ENCODE measurements at regions not wholly inside any gene's neighbourhood (a gene's known extent, or its start where the extent isn't known, plus 50 kb on each side); places are given as distances from the start of the nearest gene placed in this dataset.

DNA sequence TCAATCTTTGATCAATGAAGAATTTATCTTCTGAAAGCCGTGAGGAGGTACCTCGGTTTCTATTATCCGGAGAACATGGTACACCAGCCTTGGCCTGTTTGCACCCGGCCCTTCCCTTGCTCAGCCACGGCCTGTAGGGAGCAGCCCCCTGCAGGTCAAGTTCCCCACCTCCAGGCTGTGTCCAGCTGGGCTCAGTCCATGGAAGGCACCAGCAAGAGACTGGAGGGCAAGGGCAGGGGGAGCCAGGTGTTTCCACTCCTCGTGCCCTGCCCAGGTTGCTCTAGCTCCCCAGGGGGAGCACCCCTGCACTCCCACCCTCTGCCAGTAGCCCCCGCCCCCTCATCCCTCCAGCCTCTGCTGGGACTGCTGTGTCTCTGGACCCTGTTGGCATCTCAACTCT is 87.3 kb upstream of the ADAMTS2 start (continued):
- TF ChIP-seq CAMTA2 (CRISPR knock-in tag; conservative IDR thresholded peaks at IDR 0.05), result no peak
- TF ChIP-seq, protein P1, sequence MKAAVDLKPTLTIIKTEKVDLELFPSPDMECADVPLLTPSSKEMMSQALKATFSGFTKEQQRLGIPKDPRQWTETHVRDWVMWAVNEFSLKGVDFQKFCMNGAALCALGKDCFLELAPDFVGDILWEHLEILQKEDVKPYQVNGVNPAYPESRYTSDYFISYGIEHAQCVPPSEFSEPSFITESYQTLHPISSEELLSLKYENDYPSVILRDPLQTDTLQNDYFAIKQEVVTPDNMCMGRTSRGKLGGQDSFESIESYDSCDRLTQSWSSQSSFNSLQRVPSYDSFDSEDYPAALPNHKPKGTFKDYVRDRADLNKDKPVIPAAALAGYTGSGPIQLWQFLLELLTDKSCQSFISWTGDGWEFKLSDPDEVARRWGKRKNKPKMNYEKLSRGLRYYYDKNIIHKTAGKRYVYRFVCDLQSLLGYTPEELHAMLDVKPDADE (conservative IDR thresholded peaks at IDR 0.05; ENCODE audit: control insufficient read depth, low read depth, low read length), result no peak
- no peak for TF ChIP-seq NFE2L1 (tag; IDR thresholded peaks at IDR 0.05; ENCODE audit: borderline replicate concordance, low read depth)
- no peak for TF ChIP-seq MTA1 (IDR thresholded peaks at IDR 0.05; ENCODE audit: borderline replicate concordance)
- TF ChIP-seq PTTG1 (tag; IDR thresholded peaks at IDR 0.05; ENCODE audit: low read depth), result no peak
- TF ChIP-seq KAT7 (CRISPR knock-in tag; IDR thresholded peaks at IDR 0.05; ENCODE audit: borderline replicate concordance), result no peak

DNA sequence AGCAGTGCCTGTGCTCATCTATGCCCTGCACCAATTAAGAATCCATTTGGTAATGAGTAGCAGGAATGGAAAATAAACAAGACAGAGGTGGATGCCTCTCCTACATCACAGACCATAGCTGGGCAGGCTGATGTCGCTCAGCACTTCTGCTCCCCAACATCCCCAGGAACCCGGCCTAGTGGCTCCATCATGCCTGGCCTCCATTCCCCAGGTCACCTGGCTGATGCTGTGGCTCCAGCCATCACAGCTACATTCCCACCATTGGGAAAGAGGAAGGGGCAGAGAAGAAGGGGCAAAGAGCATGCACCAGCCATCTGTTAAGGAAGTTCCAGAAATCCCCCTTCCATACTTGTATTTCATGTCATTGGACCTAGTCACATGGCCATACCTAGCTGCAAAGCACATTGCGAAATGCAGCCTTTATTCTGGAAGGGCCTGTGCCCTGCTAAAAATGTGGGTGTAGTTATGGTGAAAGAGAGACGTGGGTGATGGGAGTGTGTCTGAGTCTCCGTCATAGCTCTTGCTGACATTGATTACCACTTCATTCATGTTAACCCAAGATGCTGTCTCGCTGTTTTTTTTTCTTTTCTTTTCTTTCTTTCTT is 86.1 kb upstream of the ADAMTS2 start:
- FAIRE-seq (no peak), DNase-seq (ENCODE audit: extremely low read depth in 1 of 4, low spot score in 3 of 4) (no peak), ATAC-seq (no peak)
- no peak overlapping the region for H3K4me2 ChIP-seq (ENCODE audit: insufficient read depth, low read length)
- no peak overlapping the region for H3K4me3 ChIP-seq
- H3K36me3 ChIP-seq (ENCODE audit: control insufficient read depth, insufficient read depth, low read length), result no peaks in the 10 kb centered on the region
- H3K27ac ChIP-seq (ENCODE audit: extremely low read depth, low read depth, low read length), result no peak overlapping the region
- BruUV-seq (replicated peaks), result no TSS peak
- intact Hi-C loops (cut with micrococcal nuclease), result no loop called here
- ChIA-PET CTCF (ENCODE audit: low intra/inter-chr PET ratio) (no interaction called here), POLR2A (no interaction called here)
- peaks cover 8 to 60% of the 10 kb centered on the region in 2 experiments; a peak in 3 of 5 replicates for H3K27me3 ChIP-seq (ENCODE audit: control insufficient read depth in 2 of 2, insufficient read depth in 2 of 2, low read length in 2 of 2)
- no peak overlapping the region for H2AFZ ChIP-seq (ENCODE audit: low read depth, low read length)
- H3K9me1 ChIP-seq (ENCODE audit: control insufficient read depth, insufficient read depth, low read length), result no peaks in the 10 kb centered on the region
- no peaks in the 10 kb centered on the region for H3K79me2 ChIP-seq (ENCODE audit: control insufficient read depth, insufficient read depth, low read length)
- no peak overlapping the region for H3K9ac ChIP-seq (ENCODE audit: insufficient read depth in 1 of 2, low read depth in 2 of 2, low read length in 2 of 2)
- H4K20me1 ChIP-seq (replicated peaks; ENCODE audit: control insufficient read depth, insufficient read depth, low read length), result no peaks in the 10 kb centered on the region
- H3K4me1 ChIP-seq (replicated peaks in 1 of 2; ENCODE audit: control insufficient read depth in 2 of 2, insufficient read depth in 2 of 2, low read length in 2 of 2), result peaks cover 0 to 5% of the 10 kb centered on the region in 2 experiments; a peak in 2 of 5 replicates
- in situ Hi-C loops (cut with MboI), result no loop called here
- TF ChIP-seq CEBPB (tag; IDR thresholded peaks at IDR 0.05), result peak; percentile 59
- no peak for TF ChIP-seq ZNF12 (CRISPR knock-in tag; IDR thresholded peaks at IDR 0.05)
- no peaks in the 10 kb centered on the region for H3K9me3 ChIP-seq (replicated peaks; ENCODE audit: control insufficient read depth, insufficient read depth, low read depth, low read length)
- 4% methylated on average over 6 of the region's 6 CpGs for WGBS (ENCODE audit: insufficient coverage, low coverage, missing lambda C conversion rate)

Measured in K562 (cell line).